H1 (cell line): ENCODE measurements at regions not wholly inside any gene's neighbourhood (a gene's known extent, or its start where the extent isn't known, plus 50 kb on each side); places are given as distances from the start of the nearest gene placed in this dataset.

Experiments
- CTBP2 ChIP-seq: IDR thresholded peaks from 2 replicates; pipeline ENCODE4 v1.7.0; 2011; ENCODE audit warnings: borderline replicate concordance, mild to moderate bottlenecking, moderate library complexity, mixed read lengths, low read length; ENCODE audit not compliant: insufficient read depth, insufficient read length
- JUN ChIP-seq: IDR thresholded peaks from 2 replicates; pipeline ENCODE4 v1.6.1; 2011; ENCODE audit warnings: low read depth, mild to moderate bottlenecking, improper control_type of control experiment, low read length
- KDM4A ChIP-seq: IDR thresholded peaks from one replicate; pipeline ENCODE4 v1.7.1; 2012; ENCODE audit warnings: low read depth, mild to moderate bottlenecking, moderate library complexity, low read length, inconsistent platforms; ENCODE audit not compliant: severe bottlenecking
- TEAD4 ChIP-seq: IDR thresholded peaks from 2 replicates; pipeline ENCODE4 v1.6.1; 2012; ENCODE audit warnings: low read depth, low read length, inconsistent platforms, mixed read lengths
- TF ChIP-seq, protein P1 (sequence below): fragments of 300-600 bp; sonication (generic); IDR thresholded peaks from 2 replicates; pipeline ENCODE4 v1.7.1; 2012; ENCODE audit warnings: low read length, moderate library complexity, mild to moderate bottlenecking, inconsistent platforms; ENCODE audit not compliant: insufficient replicate concordance
- TF ChIP-seq, protein P2 (sequence below), 3 experiments: IDR thresholded peaks; 1 replicate in 2 of 3; 2 replicates in 1 of 3; pipeline versions ENCODE4 v1.5.1 to v1.6.1; 2011; ENCODE audit warnings: low read length in 3 of 3, mild to moderate bottlenecking in 3 of 3, inconsistent platforms in 2 of 3, low read depth in 1 of 3, moderate library complexity in 1 of 3; ENCODE audit not compliant: insufficient read depth in 1 of 3; ENCODE audit errors: control extremely low read depth in 1 of 3
- TF ChIP-seq, protein P3 (sequence below): IDR thresholded peaks from 2 replicates; pipeline ENCODE4 v1.6.1; 2012; ENCODE audit warnings: low read length, inconsistent platforms

DNA sequence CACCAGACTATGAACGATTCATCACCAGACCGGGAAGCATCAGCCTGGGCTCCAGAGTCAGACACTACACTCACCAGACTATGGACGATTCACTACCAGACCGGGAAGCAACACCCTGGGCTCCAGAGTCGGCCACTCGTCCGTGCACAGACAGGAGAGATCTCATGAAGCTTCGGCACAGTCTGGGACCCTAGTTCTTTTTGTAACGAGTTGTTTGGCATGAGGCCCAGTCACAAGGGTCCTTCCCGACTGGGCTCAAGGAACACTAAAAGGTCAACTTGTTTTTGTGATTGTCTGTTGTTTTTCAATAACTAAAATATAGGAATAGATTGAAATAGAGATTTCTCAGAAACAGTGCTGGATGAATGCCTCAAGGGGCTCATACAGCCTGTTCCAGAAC, 1141.6 kb upstream of the MIR17HG start (continued):
- TF ChIP-seq, protein P1, sequence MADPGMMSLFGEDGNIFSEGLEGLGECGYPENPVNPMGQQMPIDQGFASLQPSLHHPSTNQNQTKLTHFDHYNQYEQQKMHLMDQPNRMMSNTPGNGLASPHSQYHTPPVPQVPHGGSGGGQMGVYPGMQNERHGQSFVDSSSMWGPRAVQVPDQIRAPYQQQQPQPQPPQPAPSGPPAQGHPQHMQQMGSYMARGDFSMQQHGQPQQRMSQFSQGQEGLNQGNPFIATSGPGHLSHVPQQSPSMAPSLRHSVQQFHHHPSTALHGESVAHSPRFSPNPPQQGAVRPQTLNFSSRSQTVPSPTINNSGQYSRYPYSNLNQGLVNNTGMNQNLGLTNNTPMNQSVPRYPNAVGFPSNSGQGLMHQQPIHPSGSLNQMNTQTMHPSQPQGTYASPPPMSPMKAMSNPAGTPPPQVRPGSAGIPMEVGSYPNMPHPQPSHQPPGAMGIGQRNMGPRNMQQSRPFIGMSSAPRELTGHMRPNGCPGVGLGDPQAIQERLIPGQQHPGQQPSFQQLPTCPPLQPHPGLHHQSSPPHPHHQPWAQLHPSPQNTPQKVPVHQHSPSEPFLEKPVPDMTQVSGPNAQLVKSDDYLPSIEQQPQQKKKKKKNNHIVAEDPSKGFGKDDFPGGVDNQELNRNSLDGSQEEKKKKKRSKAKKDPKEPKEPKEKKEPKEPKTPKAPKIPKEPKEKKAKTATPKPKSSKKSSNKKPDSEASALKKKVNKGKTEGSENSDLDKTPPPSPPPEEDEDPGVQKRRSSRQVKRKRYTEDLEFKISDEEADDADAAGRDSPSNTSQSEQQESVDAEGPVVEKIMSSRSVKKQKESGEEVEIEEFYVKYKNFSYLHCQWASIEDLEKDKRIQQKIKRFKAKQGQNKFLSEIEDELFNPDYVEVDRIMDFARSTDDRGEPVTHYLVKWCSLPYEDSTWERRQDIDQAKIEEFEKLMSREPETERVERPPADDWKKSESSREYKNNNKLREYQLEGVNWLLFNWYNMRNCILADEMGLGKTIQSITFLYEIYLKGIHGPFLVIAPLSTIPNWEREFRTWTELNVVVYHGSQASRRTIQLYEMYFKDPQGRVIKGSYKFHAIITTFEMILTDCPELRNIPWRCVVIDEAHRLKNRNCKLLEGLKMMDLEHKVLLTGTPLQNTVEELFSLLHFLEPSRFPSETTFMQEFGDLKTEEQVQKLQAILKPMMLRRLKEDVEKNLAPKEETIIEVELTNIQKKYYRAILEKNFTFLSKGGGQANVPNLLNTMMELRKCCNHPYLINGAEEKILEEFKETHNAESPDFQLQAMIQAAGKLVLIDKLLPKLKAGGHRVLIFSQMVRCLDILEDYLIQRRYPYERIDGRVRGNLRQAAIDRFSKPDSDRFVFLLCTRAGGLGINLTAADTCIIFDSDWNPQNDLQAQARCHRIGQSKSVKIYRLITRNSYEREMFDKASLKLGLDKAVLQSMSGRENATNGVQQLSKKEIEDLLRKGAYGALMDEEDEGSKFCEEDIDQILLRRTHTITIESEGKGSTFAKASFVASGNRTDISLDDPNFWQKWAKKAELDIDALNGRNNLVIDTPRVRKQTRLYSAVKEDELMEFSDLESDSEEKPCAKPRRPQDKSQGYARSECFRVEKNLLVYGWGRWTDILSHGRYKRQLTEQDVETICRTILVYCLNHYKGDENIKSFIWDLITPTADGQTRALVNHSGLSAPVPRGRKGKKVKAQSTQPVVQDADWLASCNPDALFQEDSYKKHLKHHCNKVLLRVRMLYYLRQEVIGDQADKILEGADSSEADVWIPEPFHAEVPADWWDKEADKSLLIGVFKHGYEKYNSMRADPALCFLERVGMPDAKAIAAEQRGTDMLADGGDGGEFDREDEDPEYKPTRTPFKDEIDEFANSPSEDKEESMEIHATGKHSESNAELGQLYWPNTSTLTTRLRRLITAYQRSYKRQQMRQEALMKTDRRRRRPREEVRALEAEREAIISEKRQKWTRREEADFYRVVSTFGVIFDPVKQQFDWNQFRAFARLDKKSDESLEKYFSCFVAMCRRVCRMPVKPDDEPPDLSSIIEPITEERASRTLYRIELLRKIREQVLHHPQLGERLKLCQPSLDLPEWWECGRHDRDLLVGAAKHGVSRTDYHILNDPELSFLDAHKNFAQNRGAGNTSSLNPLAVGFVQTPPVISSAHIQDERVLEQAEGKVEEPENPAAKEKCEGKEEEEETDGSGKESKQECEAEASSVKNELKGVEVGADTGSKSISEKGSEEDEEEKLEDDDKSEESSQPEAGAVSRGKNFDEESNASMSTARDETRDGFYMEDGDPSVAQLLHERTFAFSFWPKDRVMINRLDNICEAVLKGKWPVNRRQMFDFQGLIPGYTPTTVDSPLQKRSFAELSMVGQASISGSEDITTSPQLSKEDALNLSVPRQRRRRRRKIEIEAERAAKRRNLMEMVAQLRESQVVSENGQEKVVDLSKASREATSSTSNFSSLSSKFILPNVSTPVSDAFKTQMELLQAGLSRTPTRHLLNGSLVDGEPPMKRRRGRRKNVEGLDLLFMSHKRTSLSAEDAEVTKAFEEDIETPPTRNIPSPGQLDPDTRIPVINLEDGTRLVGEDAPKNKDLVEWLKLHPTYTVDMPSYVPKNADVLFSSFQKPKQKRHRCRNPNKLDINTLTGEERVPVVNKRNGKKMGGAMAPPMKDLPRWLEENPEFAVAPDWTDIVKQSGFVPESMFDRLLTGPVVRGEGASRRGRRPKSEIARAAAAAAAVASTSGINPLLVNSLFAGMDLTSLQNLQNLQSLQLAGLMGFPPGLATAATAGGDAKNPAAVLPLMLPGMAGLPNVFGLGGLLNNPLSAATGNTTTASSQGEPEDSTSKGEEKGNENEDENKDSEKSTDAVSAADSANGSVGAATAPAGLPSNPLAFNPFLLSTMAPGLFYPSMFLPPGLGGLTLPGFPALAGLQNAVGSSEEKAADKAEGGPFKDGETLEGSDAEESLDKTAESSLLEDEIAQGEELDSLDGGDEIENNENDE: no peak
- TF ChIP-seq CTBP2 (no peak), KDM4A (no peak), JUN (no peak), TEAD4 (no peak)
- TF ChIP-seq, protein P2, sequence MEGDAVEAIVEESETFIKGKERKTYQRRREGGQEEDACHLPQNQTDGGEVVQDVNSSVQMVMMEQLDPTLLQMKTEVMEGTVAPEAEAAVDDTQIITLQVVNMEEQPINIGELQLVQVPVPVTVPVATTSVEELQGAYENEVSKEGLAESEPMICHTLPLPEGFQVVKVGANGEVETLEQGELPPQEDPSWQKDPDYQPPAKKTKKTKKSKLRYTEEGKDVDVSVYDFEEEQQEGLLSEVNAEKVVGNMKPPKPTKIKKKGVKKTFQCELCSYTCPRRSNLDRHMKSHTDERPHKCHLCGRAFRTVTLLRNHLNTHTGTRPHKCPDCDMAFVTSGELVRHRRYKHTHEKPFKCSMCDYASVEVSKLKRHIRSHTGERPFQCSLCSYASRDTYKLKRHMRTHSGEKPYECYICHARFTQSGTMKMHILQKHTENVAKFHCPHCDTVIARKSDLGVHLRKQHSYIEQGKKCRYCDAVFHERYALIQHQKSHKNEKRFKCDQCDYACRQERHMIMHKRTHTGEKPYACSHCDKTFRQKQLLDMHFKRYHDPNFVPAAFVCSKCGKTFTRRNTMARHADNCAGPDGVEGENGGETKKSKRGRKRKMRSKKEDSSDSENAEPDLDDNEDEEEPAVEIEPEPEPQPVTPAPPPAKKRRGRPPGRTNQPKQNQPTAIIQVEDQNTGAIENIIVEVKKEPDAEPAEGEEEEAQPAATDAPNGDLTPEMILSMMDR (IDR thresholded peaks at IDR 0.05; ENCODE audit: control extremely low read depth in 1 of 3, insufficient read depth in 1 of 3, low read depth in 1 of 3, low read length in 3 of 3): no peak
- TF ChIP-seq, protein P3, sequence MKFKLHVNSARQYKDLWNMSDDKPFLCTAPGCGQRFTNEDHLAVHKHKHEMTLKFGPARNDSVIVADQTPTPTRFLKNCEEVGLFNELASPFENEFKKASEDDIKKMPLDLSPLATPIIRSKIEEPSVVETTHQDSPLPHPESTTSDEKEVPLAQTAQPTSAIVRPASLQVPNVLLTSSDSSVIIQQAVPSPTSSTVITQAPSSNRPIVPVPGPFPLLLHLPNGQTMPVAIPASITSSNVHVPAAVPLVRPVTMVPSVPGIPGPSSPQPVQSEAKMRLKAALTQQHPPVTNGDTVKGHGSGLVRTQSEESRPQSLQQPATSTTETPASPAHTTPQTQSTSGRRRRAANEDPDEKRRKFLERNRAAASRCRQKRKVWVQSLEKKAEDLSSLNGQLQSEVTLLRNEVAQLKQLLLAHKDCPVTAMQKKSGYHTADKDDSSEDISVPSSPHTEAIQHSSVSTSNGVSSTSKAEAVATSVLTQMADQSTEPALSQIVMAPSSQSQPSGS: no peak
